DOHH2 (cell line): ENCODE measurements at regions not wholly inside any gene's neighbourhood (a gene's known extent, or its start where the extent isn't known, plus 50 kb on each side); places are given as distances from the start of the nearest gene placed in this dataset.

ENCODE experiments used
- H3F3A ChIP-seq: fragments of 200-600 bp; sonication (generic), shearing (Covaris generic); 2 replicates; pipeline ENCODE4 v1.6.0; 2016; ENCODE audit warnings: antibody characterized with exemption, mild to moderate bottlenecking; ENCODE audit not compliant: control insufficient read depth, insufficient read depth
- H3K27ac ChIP-seq: fragments of 200-600 bp; sonication (generic); 2 replicates; pipeline ENCODE4 v1.5.1; 2014; ENCODE audit warnings: low read depth, mild to moderate bottlenecking, low read length, moderate library complexity
- H3K27me3 ChIP-seq: fragments of 200-600 bp; sonication (generic); 2 replicates; pipeline ENCODE4 v1.6.1; 2014; ENCODE audit warnings: mild to moderate bottlenecking, low read length, mixed read lengths; ENCODE audit not compliant: control insufficient read depth
- H3K36me3 ChIP-seq: fragments of 200-600 bp; sonication (generic); 2 replicates; pipeline ENCODE4 v1.6.1; 2014; ENCODE audit warnings: mild to moderate bottlenecking, low read length, moderate library complexity, mixed read lengths; ENCODE audit not compliant: control insufficient read depth
- H3K4me1 ChIP-seq: fragments of 200-600 bp; sonication (generic); 2 replicates; pipeline ENCODE4 v1.6.1; 2014; ENCODE audit warnings: mild to moderate bottlenecking, low read length, mixed read lengths; ENCODE audit not compliant: control insufficient read depth
- H3K4me2 ChIP-seq: fragments of 200-600 bp; sonication (generic); 2 replicates; pipeline ENCODE4 v1.6.0; 2014; ENCODE audit warnings: mild to moderate bottlenecking, low read length, moderate library complexity
- H3K4me3 ChIP-seq: fragments of 200-600 bp; sonication (generic); 2 replicates; pipeline ENCODE4 v1.5.1; 2014; ENCODE audit warnings: mild to moderate bottlenecking, low read length, mixed read lengths
- H3K79me2 ChIP-seq: fragments of 200-600 bp; sonication (generic); 2 replicates; pipeline ENCODE4 v1.6.1; 2014; ENCODE audit warnings: mild to moderate bottlenecking, low read length, mixed read lengths; ENCODE audit not compliant: control insufficient read depth
- H3K9me2 ChIP-seq: fragments of 200-600 bp; sonication (generic); replicated peaks from 2 replicates; pipeline ENCODE4 v1.6.1; 2014; ENCODE audit warnings: mild to moderate bottlenecking, low read length, mixed read lengths; ENCODE audit not compliant: control insufficient read depth
- H3K9me3 ChIP-seq: fragments of 200-600 bp; sonication (generic); 2 replicates; pipeline ENCODE4 v1.6.1; 2014; ENCODE audit warnings: antibody characterized with exemption, low read length, mixed read lengths; ENCODE audit not compliant: control insufficient read depth, insufficient read depth
- H4K20me1 ChIP-seq: fragments of 200-600 bp; sonication (generic); 2 replicates; pipeline ENCODE4 v1.6.0; 2014; ENCODE audit warnings: low read depth, mild to moderate bottlenecking, antibody characterized with exemption, low read length, moderate library complexity; ENCODE audit not compliant: control insufficient read depth, insufficient read depth
- EZH2phosphoT487 ChIP-seq: fragments of 200-600 bp; sonication (generic); IDR thresholded peaks from 2 replicates; pipeline ENCODE4 v1.6.1; 2017; ENCODE audit warnings: borderline replicate concordance, mild to moderate bottlenecking, antibody characterized with exemption, low read length, moderate library complexity, mixed read lengths
- TF ChIP-seq, protein P1 (sequence below): fragments of 200-600 bp; sonication (generic); IDR thresholded peaks from one replicate; pipeline ENCODE4 v1.5.1; 2014; ENCODE audit warnings: antibody characterized with exemption, mild to moderate bottlenecking, low read depth, low read length; ENCODE audit not compliant: poor library complexity, severe bottlenecking

DNA sequence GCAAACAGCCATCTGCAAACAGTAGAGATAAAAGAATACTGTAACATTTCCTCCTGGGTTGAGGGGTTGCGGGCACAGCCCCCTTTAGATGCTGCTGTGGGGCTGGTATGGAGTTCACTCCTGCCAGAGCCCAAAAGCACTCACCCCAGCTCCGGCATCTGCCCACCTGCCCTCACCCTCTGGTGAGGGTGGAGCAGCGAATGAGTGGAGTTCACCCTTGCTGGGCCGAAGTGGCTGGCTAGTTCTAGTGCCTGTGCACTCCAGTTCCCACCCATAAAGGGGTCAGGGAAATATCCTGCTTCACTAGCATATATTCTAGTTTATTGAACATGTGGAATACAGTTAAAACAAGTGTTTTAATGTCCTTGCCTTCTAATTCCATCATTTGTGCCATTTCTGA, 209.7 kb upstream of the SGO1 start:
- Histone ChIP-seq H3K4me2 (no peak overlapping the region), H3K36me3 (no peaks in the 10 kb centered on the region), H3K27me3 (no peaks in the 10 kb centered on the region), H4K20me1 (no peaks in the 10 kb centered on the region), H3F3A (no peaks in the 10 kb centered on the region), H3K79me2 (no peaks in the 10 kb centered on the region), H3K4me3 (no peak overlapping the region), H3K9me3 (no peaks in the 10 kb centered on the region), H3K27ac (no peak overlapping the region), H3K4me1 (no peaks in the 10 kb centered on the region), H3K9me2 (no peaks in the 10 kb centered on the region)
- TF ChIP-seq EZH2phosphoT487 = no peak
- TF ChIP-seq, protein P1, sequence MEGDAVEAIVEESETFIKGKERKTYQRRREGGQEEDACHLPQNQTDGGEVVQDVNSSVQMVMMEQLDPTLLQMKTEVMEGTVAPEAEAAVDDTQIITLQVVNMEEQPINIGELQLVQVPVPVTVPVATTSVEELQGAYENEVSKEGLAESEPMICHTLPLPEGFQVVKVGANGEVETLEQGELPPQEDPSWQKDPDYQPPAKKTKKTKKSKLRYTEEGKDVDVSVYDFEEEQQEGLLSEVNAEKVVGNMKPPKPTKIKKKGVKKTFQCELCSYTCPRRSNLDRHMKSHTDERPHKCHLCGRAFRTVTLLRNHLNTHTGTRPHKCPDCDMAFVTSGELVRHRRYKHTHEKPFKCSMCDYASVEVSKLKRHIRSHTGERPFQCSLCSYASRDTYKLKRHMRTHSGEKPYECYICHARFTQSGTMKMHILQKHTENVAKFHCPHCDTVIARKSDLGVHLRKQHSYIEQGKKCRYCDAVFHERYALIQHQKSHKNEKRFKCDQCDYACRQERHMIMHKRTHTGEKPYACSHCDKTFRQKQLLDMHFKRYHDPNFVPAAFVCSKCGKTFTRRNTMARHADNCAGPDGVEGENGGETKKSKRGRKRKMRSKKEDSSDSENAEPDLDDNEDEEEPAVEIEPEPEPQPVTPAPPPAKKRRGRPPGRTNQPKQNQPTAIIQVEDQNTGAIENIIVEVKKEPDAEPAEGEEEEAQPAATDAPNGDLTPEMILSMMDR = no peak

DNA sequence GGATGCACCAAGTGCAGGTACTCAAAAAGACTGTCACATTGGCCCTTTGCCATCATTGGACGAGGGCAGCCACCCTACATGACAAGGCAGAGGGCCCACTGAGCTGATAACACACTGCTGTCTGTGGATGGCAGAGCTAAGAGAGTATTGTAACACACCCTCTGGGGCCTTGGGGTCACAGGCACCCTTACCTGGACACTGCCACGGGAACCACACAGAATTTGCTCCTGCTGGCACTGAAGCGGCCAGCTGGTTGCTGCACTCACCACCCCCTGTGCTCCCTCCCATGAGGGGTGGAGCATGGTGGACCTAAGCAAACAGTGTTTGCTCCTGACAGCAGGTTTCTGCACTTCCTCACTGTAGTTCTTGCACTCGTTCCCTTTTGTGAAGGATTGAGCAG, 208.2 kb upstream of the SGO1 start:
- no peak for TF ChIP-seq EZH2phosphoT487
- TF ChIP-seq, protein P1 = no peak

DNA sequence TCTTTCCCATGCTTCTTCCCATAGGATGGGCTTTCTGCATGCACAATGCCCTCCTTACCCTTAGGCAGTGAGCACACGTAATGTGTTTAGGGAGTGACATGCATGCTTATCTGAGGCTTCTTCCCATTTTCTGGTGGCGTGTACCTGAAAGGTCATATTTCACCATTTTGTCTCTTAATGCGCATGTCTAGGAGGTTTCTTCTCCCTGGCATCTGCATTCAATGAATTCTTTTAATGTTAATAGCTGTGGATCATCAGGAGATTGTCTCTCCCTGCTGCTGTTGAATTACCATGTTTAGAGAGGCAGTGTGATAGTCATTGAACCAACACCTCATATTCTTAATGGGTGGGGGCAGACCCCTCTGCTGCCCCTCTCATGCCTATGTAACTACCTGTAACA, 205.6 kb upstream of the SGO1 start:
- peaks cover 3% of the 10 kb centered on the region for H3K27me3 ChIP-seq

More for the DNA sequence above, 208.2 kb upstream of the SGO1 start:
- no peaks in the 10 kb centered on the region for H3K9me2 ChIP-seq
- no peaks in the 10 kb centered on the region for H4K20me1 ChIP-seq
- H3K36me3 ChIP-seq = no peaks in the 10 kb centered on the region
- H3K79me2 ChIP-seq = no peaks in the 10 kb centered on the region
- peaks cover 3% of the 10 kb centered on the region for H3K27me3 ChIP-seq
- H3K9me3 ChIP-seq = no peaks in the 10 kb centered on the region
- H3K4me2 ChIP-seq = no peak overlapping the region
- H3F3A ChIP-seq = no peaks in the 10 kb centered on the region
- H3K27ac ChIP-seq = no peak overlapping the region
- no peak overlapping the region for H3K4me3 ChIP-seq
- no peaks in the 10 kb centered on the region for H3K4me1 ChIP-seq

More for the DNA sequence above, 205.6 kb upstream of the SGO1 start:
- H3K27ac ChIP-seq = no peak overlapping the region
- H3K4me2 ChIP-seq = no peak overlapping the region
- TF ChIP-seq, protein P1 = no peak
- no peaks in the 10 kb centered on the region for H3K9me3 ChIP-seq
- no peaks in the 10 kb centered on the region for H3F3A ChIP-seq
- no peaks in the 10 kb centered on the region for H3K36me3 ChIP-seq
- no peak overlapping the region for H3K4me3 ChIP-seq
- H3K9me2 ChIP-seq = no peaks in the 10 kb centered on the region
- H3K79me2 ChIP-seq = no peaks in the 10 kb centered on the region
- no peaks in the 10 kb centered on the region for H4K20me1 ChIP-seq
- no peaks in the 10 kb centered on the region for H3K4me1 ChIP-seq
